ENCODE measurements at regions not wholly inside any gene's neighbourhood (a gene's known extent, or its start where the extent isn't known, plus 50 kb on each side); places are given as distances from the start of the nearest gene placed in this dataset.

DNA sequence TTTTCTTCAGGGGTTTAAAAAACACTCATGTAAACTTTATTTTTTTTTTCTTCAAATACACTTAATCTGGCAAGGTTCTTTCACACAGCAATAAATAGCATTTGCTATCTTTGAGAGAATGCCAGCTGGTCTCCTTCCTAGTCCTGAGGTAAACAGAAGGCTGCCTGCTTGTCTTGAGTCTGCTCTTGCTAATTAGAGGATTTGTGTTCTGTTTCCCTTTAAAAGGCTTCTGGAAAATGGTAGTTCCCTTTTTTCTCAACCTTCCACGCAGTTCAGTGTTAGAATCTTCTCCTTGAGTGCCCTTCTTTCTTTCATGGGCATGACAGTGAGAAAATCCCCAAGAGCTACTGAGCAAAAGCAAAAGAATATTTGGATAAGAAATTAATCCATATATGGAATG is 92.3 kb upstream of the DCN start:
- H3K27me3 Mint-ChIP-seq (ENCODE audit: insufficient read depth, unreplicated experiment): peaks cover 85% of the 10 kb centered on the region
- DNase-seq (ENCODE audit: unreplicated experiment): peak; percentile 5
- H3K4me3 Mint-ChIP-seq (ENCODE audit: unreplicated experiment): no peak overlapping the region
- no peaks in the 10 kb centered on the region for H3K4me1 Mint-ChIP-seq (ENCODE audit: insufficient read depth, unreplicated experiment)
- intact Hi-C loops (cut with micrococcal nuclease): no loop called here
- BruUV-seq (replicated peaks): no TSS peak
- ChIA-PET POLR2A (interaction anchor here (0.7 kb wide), 1 partner anchor 53 kb away, joined by 3 read pairs; no protein-coding TSS in a partner anchor), CTCF (interaction anchor here (0.6 kb wide), 1 partner anchor 306 kb away, joined by 3 read pairs; no protein-coding TSS in a partner anchor)
- H3K36me3 Mint-ChIP-seq (ENCODE audit: insufficient read depth, unreplicated experiment): no peaks in the 10 kb centered on the region
- TF ChIP-seq, protein P1, sequence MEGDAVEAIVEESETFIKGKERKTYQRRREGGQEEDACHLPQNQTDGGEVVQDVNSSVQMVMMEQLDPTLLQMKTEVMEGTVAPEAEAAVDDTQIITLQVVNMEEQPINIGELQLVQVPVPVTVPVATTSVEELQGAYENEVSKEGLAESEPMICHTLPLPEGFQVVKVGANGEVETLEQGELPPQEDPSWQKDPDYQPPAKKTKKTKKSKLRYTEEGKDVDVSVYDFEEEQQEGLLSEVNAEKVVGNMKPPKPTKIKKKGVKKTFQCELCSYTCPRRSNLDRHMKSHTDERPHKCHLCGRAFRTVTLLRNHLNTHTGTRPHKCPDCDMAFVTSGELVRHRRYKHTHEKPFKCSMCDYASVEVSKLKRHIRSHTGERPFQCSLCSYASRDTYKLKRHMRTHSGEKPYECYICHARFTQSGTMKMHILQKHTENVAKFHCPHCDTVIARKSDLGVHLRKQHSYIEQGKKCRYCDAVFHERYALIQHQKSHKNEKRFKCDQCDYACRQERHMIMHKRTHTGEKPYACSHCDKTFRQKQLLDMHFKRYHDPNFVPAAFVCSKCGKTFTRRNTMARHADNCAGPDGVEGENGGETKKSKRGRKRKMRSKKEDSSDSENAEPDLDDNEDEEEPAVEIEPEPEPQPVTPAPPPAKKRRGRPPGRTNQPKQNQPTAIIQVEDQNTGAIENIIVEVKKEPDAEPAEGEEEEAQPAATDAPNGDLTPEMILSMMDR (IDR thresholded peaks at IDR 0.05; ENCODE audit: unreplicated experiment): no peak
- no peaks in the 10 kb centered on the region for H3K9me3 Mint-ChIP-seq (ENCODE audit: unreplicated experiment)
- no peak overlapping the region for H3K27ac Mint-ChIP-seq (ENCODE audit: low read depth, unreplicated experiment)

DNA sequence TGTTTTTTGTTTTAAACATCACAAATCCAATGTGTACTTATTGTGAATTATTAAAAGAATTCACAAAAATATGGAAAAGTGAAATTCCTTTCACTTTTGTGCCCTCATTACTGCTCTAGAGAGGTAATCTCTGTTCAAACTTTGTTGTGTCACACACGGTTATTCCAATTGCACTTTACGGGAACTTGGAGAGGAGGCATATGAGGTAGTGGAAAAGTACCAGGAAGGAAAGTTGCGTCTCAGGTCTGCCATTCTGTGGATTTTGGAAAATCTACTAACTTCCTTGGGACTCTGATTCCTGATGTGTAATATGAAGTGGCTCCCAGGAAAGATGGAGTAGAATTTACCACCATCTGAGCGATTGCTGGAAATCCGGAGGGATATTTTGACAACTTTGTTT is 90.9 kb upstream of the DCN start:
- ChIA-PET POLR2A (no interaction called here), CTCF (no interaction called here)
- Mint-ChIP-seq H3K27ac (ENCODE audit: low read depth, unreplicated experiment) (no peak overlapping the region), H3K36me3 (ENCODE audit: insufficient read depth, unreplicated experiment) (no peaks in the 10 kb centered on the region), H3K9me3 (ENCODE audit: unreplicated experiment) (no peaks in the 10 kb centered on the region), H3K4me3 (ENCODE audit: unreplicated experiment) (no peak overlapping the region), H3K4me1 (ENCODE audit: insufficient read depth, unreplicated experiment) (no peaks in the 10 kb centered on the region), H3K27me3 (ENCODE audit: insufficient read depth, unreplicated experiment) (peaks cover 85% of the 10 kb centered on the region)
- TF ChIP-seq, protein P1 (IDR thresholded peaks at IDR 0.05; ENCODE audit: unreplicated experiment): no peak
- DNase-seq (ENCODE audit: unreplicated experiment): no peak
- intact Hi-C loops (cut with micrococcal nuclease): no loop called here
- no TSS peak for BruUV-seq (replicated peaks)

DNA sequence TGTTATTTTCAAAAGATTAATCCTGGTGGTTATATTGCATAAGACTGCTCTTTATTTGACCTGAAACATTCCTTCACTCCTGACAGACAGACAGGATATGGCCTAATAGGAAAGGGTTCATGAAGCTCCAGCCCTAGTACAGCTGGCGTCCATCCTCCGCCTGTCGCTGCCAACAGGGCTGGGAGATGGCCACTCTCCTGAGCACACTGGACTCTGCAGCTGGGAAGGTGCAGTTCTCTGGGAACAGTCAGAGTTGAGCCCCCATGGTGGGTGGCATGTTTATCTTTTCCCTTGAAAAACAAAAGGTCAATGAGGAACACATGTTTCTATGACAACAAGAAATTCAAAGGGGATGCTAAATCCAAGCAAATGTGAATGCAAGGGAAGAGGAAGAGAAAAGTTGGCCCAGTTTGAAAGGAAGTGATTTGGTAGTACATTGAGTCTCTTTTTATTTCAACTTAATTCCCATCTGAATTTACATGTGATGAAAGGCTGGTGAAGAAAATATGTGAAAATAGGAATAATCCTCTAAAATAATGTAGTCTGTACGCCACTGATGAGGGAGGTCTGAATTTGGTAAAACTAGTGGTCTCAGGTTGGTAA is 89.9 kb upstream of the DCN start:
- POLR2A ChIA-PET: interaction anchor here (1.0 kb wide), 1 partner anchor 8 kb away, joined by 3 read pairs; no protein-coding TSS in a partner anchor
- intact Hi-C loops (cut with micrococcal nuclease): no loop called here
- DNase-seq (ENCODE audit: unreplicated experiment): peak; percentile 3
- BruUV-seq (replicated peaks): no TSS peak
- Mint-ChIP-seq H3K36me3 (ENCODE audit: insufficient read depth, unreplicated experiment) (no peaks in the 10 kb centered on the region), H3K27ac (ENCODE audit: low read depth, unreplicated experiment) (no peak overlapping the region), H3K9me3 (ENCODE audit: unreplicated experiment) (no peaks in the 10 kb centered on the region), H3K4me3 (ENCODE audit: unreplicated experiment) (no peak overlapping the region), H3K27me3 (ENCODE audit: insufficient read depth, unreplicated experiment) (peaks cover 82% of the 10 kb centered on the region), H3K4me1 (ENCODE audit: insufficient read depth, unreplicated experiment) (no peaks in the 10 kb centered on the region)
- CTCF ChIA-PET: interaction anchor here (1.0 kb wide), 1 partner anchor 8 kb away, joined by 4 read pairs; no protein-coding TSS in a partner anchor
- TF ChIP-seq, protein P1 (IDR thresholded peaks at IDR 0.05; ENCODE audit: unreplicated experiment): no peak

DNA sequence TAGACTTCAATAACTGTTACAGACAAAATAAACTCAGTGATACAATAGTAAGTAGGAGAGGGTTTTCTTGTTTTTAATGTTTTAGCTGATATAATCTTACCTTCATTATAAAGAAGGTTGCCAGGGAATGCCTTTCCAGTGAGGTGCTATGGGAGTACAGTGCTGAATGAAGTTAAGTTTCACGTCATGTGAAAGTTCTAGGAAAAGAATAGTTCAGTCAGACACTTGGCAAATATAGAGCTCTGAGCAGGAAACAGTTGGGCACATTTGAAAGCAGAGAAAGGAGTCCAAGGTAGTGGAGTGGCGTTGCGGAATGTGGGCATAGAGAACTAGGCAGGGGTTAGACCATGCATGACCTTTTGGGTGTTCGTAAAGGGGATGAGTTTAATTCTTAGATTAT is 88.6 kb upstream of the DCN start:
- H3K27ac Mint-ChIP-seq (ENCODE audit: low read depth, unreplicated experiment): no peak overlapping the region

More for the DNA sequence above, 88.6 kb upstream of the DCN start:
- CTCF ChIA-PET: interaction anchor here (0.6 kb wide), 1 partner anchor 10 kb away, joined by 3 read pairs; no protein-coding TSS in a partner anchor
- DNase-seq (ENCODE audit: unreplicated experiment): no peak
- TF ChIP-seq, protein P1 (IDR thresholded peaks at IDR 0.05; ENCODE audit: unreplicated experiment): no peak
- peaks cover 86% of the 10 kb centered on the region for H3K27me3 Mint-ChIP-seq (ENCODE audit: insufficient read depth, unreplicated experiment)
- H3K4me1 Mint-ChIP-seq (ENCODE audit: insufficient read depth, unreplicated experiment): no peaks in the 10 kb centered on the region
- BruUV-seq (replicated peaks): no TSS peak
- H3K36me3 Mint-ChIP-seq (ENCODE audit: insufficient read depth, unreplicated experiment): no peaks in the 10 kb centered on the region
- no peak overlapping the region for H3K4me3 Mint-ChIP-seq (ENCODE audit: unreplicated experiment)
- POLR2A ChIA-PET: interaction anchor here (0.7 kb wide), 1 partner anchor 162 kb away, joined by 3 read pairs; no protein-coding TSS in a partner anchor
- H3K9me3 Mint-ChIP-seq (ENCODE audit: unreplicated experiment): no peaks in the 10 kb centered on the region
- intact Hi-C loops (cut with micrococcal nuclease): no loop called here

All from MCF 10A (cell line).